MCF 10A (cell line): ENCODE measurements at regions not wholly inside any gene's neighbourhood (a gene's known extent, or its start where the extent isn't known, plus 50 kb on each side); places are given as distances from the start of the nearest gene placed in this dataset.

Experiments
- BruUV-seq: library from RNA; stranded (reverse); fragments of 400-500 nt; replicated peaks from 2 replicates; lab custom pipeline; 2021; lab: Mats Ljungman, UMichigan
- CTCF ChIA-PET: fragments of 300-600 bp; sonication (Branson Sonifier 250); formaldehyde crosslinking; extraction: SDS; loops from one replicate; lab custom pipeline; 2021; ENCODE audit warnings: antibody characterized with exemption, inconsistent platforms; lab: Yijun Ruan, JAX
- POLR2A ChIA-PET: fragments of 300-600, 350-650 bp; sonication (Branson Sonifier 250); formaldehyde crosslinking; extraction: SDS; loops from one replicate; lab custom pipeline; 2020; ENCODE audit warnings: antibody characterized with exemption, inconsistent platforms; lab: Yijun Ruan, JAX
- DNase-seq: peaks from one replicate; pipeline ENCODE4 v3.0.0-alpha.2; 2018; ENCODE audit not compliant: unreplicated experiment
- H3K27ac Mint-ChIP-seq: one replicate; pipeline ENCODE4 v1.8.0; 2022; ENCODE audit warnings: mild to moderate bottlenecking, low read depth, mixed read lengths; ENCODE audit not compliant: unreplicated experiment
- H3K27me3 Mint-ChIP-seq: one replicate; pipeline ENCODE4 v1.8.0; 2022; ENCODE audit warnings: mixed read lengths; ENCODE audit not compliant: insufficient read depth, unreplicated experiment
- H3K36me3 Mint-ChIP-seq: one replicate; pipeline ENCODE4 v1.8.0; 2022; ENCODE audit warnings: mild to moderate bottlenecking, moderate library complexity, mixed read lengths; ENCODE audit not compliant: insufficient read depth, unreplicated experiment
- H3K4me1 Mint-ChIP-seq: one replicate; pipeline ENCODE4 v1.8.0; 2022; ENCODE audit warnings: mixed read lengths; ENCODE audit not compliant: insufficient read depth, unreplicated experiment
- H3K4me3 Mint-ChIP-seq: one replicate; pipeline ENCODE4 v1.8.0; 2022; ENCODE audit warnings: mild to moderate bottlenecking, moderate library complexity, mixed read lengths; ENCODE audit not compliant: unreplicated experiment
- H3K9me3 Mint-ChIP-seq: one replicate; pipeline ENCODE4 v1.8.0; 2022; ENCODE audit warnings: mixed read lengths; ENCODE audit not compliant: unreplicated experiment
- CTCF ChIP-seq: fragments of 200-600 bp; IDR thresholded peaks from one replicate; pipeline ENCODE4 v1.8.0; 2022; ENCODE audit warnings: antibody characterized with exemption, mild to moderate bottlenecking; ENCODE audit not compliant: unreplicated experiment
- intact Hi-C: fragments of 100-400 bp; cut with micrococcal nuclease; formaldehyde crosslinking; loops from 2 replicates; pipeline ENCODE4 v1.14.1; 2022

GRCh38 chr13:23007426-23007825 is 173.4 kb upstream of the SGCG start:
- no peak for TF ChIP-seq CTCF
- Mint-ChIP-seq H3K4me1 (no peaks in the 10 kb centered on the region), H3K27ac (no peak overlapping the region), H3K27me3 (no peaks in the 10 kb centered on the region), H3K9me3 (peaks cover under 1% of the 10 kb centered on the region), H3K4me3 (no peak overlapping the region), H3K36me3 (no peaks in the 10 kb centered on the region)
- BruUV-seq, result no TSS peak
- no peak for DNase-seq
- CTCF ChIA-PET, result no interaction called here
- intact Hi-C loops, result no loop called here
- POLR2A ChIA-PET, result no interaction called here

- Mint-ChIP-seq H3K27ac (no peak overlapping the region), H3K27me3 (no peaks in the 10 kb centered on the region), H3K36me3 (no peaks in the 10 kb centered on the region), H3K9me3 (no peaks in the 10 kb centered on the region), H3K4me1 (peaks cover 5% of the 10 kb centered on the region), H3K4me3 (no peak overlapping the region)
- ChIA-PET POLR2A (no interaction called here), CTCF (interaction anchor here (0.6 to 1.2 kb wide), 3 partner anchors 8 to 1492 kb away, joined by 3 to 5 read pairs (median 4); no protein-coding TSS in a partner anchor)
- no TSS peak for BruUV-seq
- no peak for TF ChIP-seq CTCF
- DNase-seq, result no peak
- intact Hi-C loops, result no loop called here
Measured at GRCh38 chr13:23018143-23018542, 162.6 kb upstream of the SGCG start.

GRCh38 chr13:23020246-23020843 is 160.4 kb upstream of the SGCG start:
- intact Hi-C loops, result loop anchor here (1.0 to 5.0 kb wide), 2 partner anchors 157 to 219 kb away; no protein-coding TSS in a partner anchor
- peak; percentile 72 for TF ChIP-seq CTCF
- BruUV-seq, result no TSS peak
- H3K27ac Mint-ChIP-seq, result no peak overlapping the region
- H3K27me3 Mint-ChIP-seq, result no peaks in the 10 kb centered on the region
- CTCF ChIA-PET, result interaction anchor here (0.5 to 1.1 kb wide), 15 partner anchors 8 to 301 kb away, joined by 3 to 5 read pairs (median 3); no protein-coding TSS in a partner anchor
- H3K4me1 Mint-ChIP-seq, result peaks cover 6% of the 10 kb centered on the region
- DNase-seq, result peak; percentile 46
- H3K9me3 Mint-ChIP-seq, result no peaks in the 10 kb centered on the region
- POLR2A ChIA-PET, result interaction anchor here (0.9 kb wide), 1 partner anchor 217 kb away, joined by 4 read pairs; no protein-coding TSS in a partner anchor
- no peaks in the 10 kb centered on the region for H3K36me3 Mint-ChIP-seq
- H3K4me3 Mint-ChIP-seq, result no peak overlapping the region

- Mint-ChIP-seq H3K4me1 (peaks cover 18% of the 10 kb centered on the region), H3K27me3 (no peaks in the 10 kb centered on the region), H3K36me3 (no peaks in the 10 kb centered on the region), H3K27ac (no peak overlapping the region), H3K9me3 (no peaks in the 10 kb centered on the region), H3K4me3 (no peak overlapping the region)
- POLR2A ChIA-PET, result no interaction called here
- CTCF ChIA-PET, result interaction anchor here (1.1 kb wide), 1 partner anchor 184 kb away, joined by 3 read pairs; no protein-coding TSS in a partner anchor
- BruUV-seq, result no TSS peak
- intact Hi-C loops, result loop anchor here (5.0 kb wide), 1 partner anchor 155 kb away; no protein-coding TSS in a partner anchor
- TF ChIP-seq CTCF, result no peak
- DNase-seq, result no peak
Measured at GRCh38 chr13:23021906-23022305, 158.9 kb upstream of the SGCG start.
